Tibial artery (tissue), 4 donors: ENCODE measurements at regions not wholly inside any gene's neighbourhood (a gene's known extent, or its start where the extent isn't known, plus 50 kb on each side); places are given as distances from the start of the nearest gene placed in this dataset.

ENCODE experiments used
- DNase-seq, 2 donors: peaks; one replicate each; pipeline ENCODE4 v3.0.0-alpha.2; 2019
- H3K27ac ChIP-seq, 2 donors: fragments of 200-600 bp; sonication (generic) in 1 of 2; 1 replicate in 1 of 2; 2 replicates in 1 of 2; pipeline ENCODE4 v1.5.1; 2018 to 2019; ENCODE audit warnings: mild to moderate bottlenecking in 1 of 2
- H3K27me3 ChIP-seq, 2 donors: fragments of 200-600 bp; sonication (generic) in 1 of 2; one replicate each; pipeline versions ENCODE4 v1.5.1 to v1.6.0; 2016 to 2019
- H3K36me3 ChIP-seq, 3 donors: fragments of 200-600 bp; sonication (generic) in 2 of 3; one replicate each; pipeline ENCODE4 v1.5.1; 2016 to 2019; ENCODE audit warnings: mild to moderate bottlenecking in 2 of 3
- H3K4me1 ChIP-seq, 4 donors: fragments of 200-600 bp; sonication (generic) in 2 of 4; 1 replicate in 3 of 4; 2 replicates in 1 of 4; pipeline ENCODE4 v1.5.1; 2016 to 2019
- H3K4me3 ChIP-seq, 2 donors: fragments of 200-600 bp; sonication (generic) in 1 of 2; 1 replicate in 1 of 2; 2 replicates in 1 of 2; pipeline ENCODE4 v1.5.1; 2018 to 2019; ENCODE audit warnings: mild to moderate bottlenecking in 2 of 2
- H3K9me3 ChIP-seq, 3 donors: fragments of 200-600 bp; sonication (generic) in 1 of 3; one replicate each; pipeline ENCODE4 v1.5.1; 2016 to 2019
- CTCF ChIP-seq, 2 experiments: fragments of 200-600 bp in 1 of 2; fragments of 450-650 bp in 1 of 2; IDR thresholded peaks; one replicate each; pipeline ENCODE4 v1.5.1; 2017 to 2019; ENCODE audit warnings: antibody characterized with exemption in 2 of 2, mild to moderate bottlenecking in 1 of 2, moderate library complexity in 1 of 2
- intact Hi-C: fragments of 100-400 bp; cut with DNase I; formaldehyde crosslinking; loops from one replicate; pipeline ENCODE4 v1.15.0; 2023; ENCODE audit warnings: low total_unique reads

- intact Hi-C loops: no loop called here
- H3K9me3 ChIP-seq: no peaks in the 10 kb centered on the region
- TF ChIP-seq CTCF (IDR thresholded peaks at IDR 0.05): no peak
- H3K36me3 ChIP-seq: no peaks in the 10 kb centered on the region
- H3K27ac ChIP-seq: no peak overlapping the region
- no peak overlapping the region for H3K4me3 ChIP-seq
- DNase-seq: no peak
- no peaks in the 10 kb centered on the region for H3K27me3 ChIP-seq
- H3K4me1 ChIP-seq: no peaks in the 10 kb centered on the region
These were observed 319.6 kb downstream of the BTG1 start for GRCh38 chr12:91825999-91826398.

- H3K4me1 ChIP-seq: no peaks in the 10 kb centered on the region
These were observed 320.7 kb downstream of the BTG1 start for GRCh38 chr12:91824991-91825390.

GRCh38 chr12:91819132-91819447 lies 326.6 kb downstream of the BTG1 start:
- no peaks in the 10 kb centered on the region for H3K9me3 ChIP-seq
- peak overlapping the region; percentile 8 to 13 for H3K27ac ChIP-seq
- H3K4me1 ChIP-seq: peaks cover 0 to 22% (median 11%) of the 10 kb centered on the region in 4 donors
- no peak for TF ChIP-seq CTCF (IDR thresholded peaks at IDR 0.05)
- H3K27me3 ChIP-seq: no peaks in the 10 kb centered on the region
- no peak overlapping the region for H3K4me3 ChIP-seq
- peak in 1 of 2 donors; percentile 54 for DNase-seq
- no peaks in the 10 kb centered on the region for H3K36me3 ChIP-seq
- intact Hi-C loops: loop anchor here (10.0 kb wide), 1 partner anchor 326 kb away; the partner anchor contains the start of gene BTG1

More at GRCh38 chr12:91824991-91825390, 320.7 kb downstream of the BTG1 start:
- no peaks in the 10 kb centered on the region for H3K27me3 ChIP-seq
- no peaks in the 10 kb centered on the region for H3K36me3 ChIP-seq
- TF ChIP-seq CTCF (IDR thresholded peaks at IDR 0.05): no peak
- H3K9me3 ChIP-seq: no peaks in the 10 kb centered on the region
- intact Hi-C loops: no loop called here
- no peak overlapping the region for H3K27ac ChIP-seq
- no peak for DNase-seq
- H3K4me3 ChIP-seq: no peak overlapping the region

GRCh38 chr12:91818227-91819131 lies 327.2 kb downstream of the BTG1 start:
- intact Hi-C loops: loop anchor here (10.0 kb wide), 1 partner anchor 326 kb away; the partner anchor contains the start of gene BTG1
- no peaks in the 10 kb centered on the region for H3K36me3 ChIP-seq
- no peak for DNase-seq
- no peak for TF ChIP-seq CTCF (IDR thresholded peaks at IDR 0.05)
- H3K9me3 ChIP-seq: no peaks in the 10 kb centered on the region
- no peak overlapping the region for H3K4me3 ChIP-seq
- H3K27ac ChIP-seq: peak overlapping the region; percentile 8 to 13
- H3K4me1 ChIP-seq: peaks cover 0 to 22% (median 11%) of the 10 kb centered on the region in 4 donors
- no peaks in the 10 kb centered on the region for H3K27me3 ChIP-seq

- DNase-seq: no peak
- TF ChIP-seq CTCF (IDR thresholded peaks at IDR 0.05): no peak
- Histone ChIP-seq H3K4me3 (no peak overlapping the region), H3K27me3 (no peaks in the 10 kb centered on the region), H3K9me3 (no peaks in the 10 kb centered on the region), H3K27ac (no peak overlapping the region), H3K36me3 (no peaks in the 10 kb centered on the region), H3K4me1 (peaks cover 0 to 22% (median 11%) of the 10 kb centered on the region in 4 donors)
- intact Hi-C loops: loop anchor here (10.0 kb wide), 1 partner anchor 327 kb away; the partner anchor contains the start of gene BTG1
These were observed 328.1 kb downstream of the BTG1 start for GRCh38 chr12:91817517-91817916.
